ENCODE measurements at regions not wholly inside any gene's neighbourhood (a gene's known extent, or its start where the extent isn't known, plus 50 kb on each side); places are given as distances from the start of the nearest gene placed in this dataset.

DNA sequence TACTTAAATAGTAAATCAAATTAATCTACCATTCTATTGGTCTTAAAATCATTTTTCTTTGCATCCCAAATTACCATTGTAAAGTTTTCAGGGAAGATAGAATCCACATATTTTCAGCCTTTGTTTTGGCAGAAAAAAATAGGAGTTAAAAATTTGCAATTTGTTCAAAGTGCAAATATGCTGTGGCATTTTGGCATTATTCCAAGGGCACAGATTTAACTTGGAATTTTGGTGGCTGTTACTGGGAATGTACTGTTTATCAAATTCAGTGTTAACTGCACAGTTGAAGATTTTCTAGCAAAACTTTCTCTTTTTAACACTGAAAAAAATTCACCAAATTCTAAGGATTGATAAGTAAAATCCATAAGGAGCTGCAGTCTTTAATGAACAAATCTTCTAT is 151.0 kb upstream of the HDAC9 start:
- no peaks in the 10 kb centered on the region for H3K9me3 ChIP-seq
- no peak for DNase-seq
- H3K27me3 ChIP-seq: no peaks in the 10 kb centered on the region
- intact Hi-C loops (cut with DNase I): no loop called here
- ATAC-seq: no peak
- no peak overlapping the region for H3K4me3 ChIP-seq
- H3K27ac ChIP-seq: no peak overlapping the region
- no peaks in the 10 kb centered on the region for H3K36me3 ChIP-seq
- H3K4me1 ChIP-seq: no peaks in the 10 kb centered on the region
- TF ChIP-seq POLR2A (IDR thresholded peaks at IDR 0.05): no peak
- TF ChIP-seq, protein P1, sequence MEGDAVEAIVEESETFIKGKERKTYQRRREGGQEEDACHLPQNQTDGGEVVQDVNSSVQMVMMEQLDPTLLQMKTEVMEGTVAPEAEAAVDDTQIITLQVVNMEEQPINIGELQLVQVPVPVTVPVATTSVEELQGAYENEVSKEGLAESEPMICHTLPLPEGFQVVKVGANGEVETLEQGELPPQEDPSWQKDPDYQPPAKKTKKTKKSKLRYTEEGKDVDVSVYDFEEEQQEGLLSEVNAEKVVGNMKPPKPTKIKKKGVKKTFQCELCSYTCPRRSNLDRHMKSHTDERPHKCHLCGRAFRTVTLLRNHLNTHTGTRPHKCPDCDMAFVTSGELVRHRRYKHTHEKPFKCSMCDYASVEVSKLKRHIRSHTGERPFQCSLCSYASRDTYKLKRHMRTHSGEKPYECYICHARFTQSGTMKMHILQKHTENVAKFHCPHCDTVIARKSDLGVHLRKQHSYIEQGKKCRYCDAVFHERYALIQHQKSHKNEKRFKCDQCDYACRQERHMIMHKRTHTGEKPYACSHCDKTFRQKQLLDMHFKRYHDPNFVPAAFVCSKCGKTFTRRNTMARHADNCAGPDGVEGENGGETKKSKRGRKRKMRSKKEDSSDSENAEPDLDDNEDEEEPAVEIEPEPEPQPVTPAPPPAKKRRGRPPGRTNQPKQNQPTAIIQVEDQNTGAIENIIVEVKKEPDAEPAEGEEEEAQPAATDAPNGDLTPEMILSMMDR (IDR thresholded peaks at IDR 0.05): no peak

- Histone ChIP-seq H3K27me3 (no peaks in the 10 kb centered on the region), H3K4me1 (no peaks in the 10 kb centered on the region), H3K4me3 (no peak overlapping the region), H3K36me3 (no peaks in the 10 kb centered on the region), H3K9me3 (no peaks in the 10 kb centered on the region), H3K27ac (no peak overlapping the region)
- 11% methylated on average over 3 of the region's 3 CpGs for WGBS (ENCODE audit: insufficient coverage, low coverage, low lambda C conversion rate, missing lambda C conversion rate)
- DNase-seq (no peak), ATAC-seq (peak; percentile 71 to 81 (median 78))
- no peak for TF ChIP-seq POLR2A (IDR thresholded peaks at IDR 0.05)
- TF ChIP-seq, protein P1 (IDR thresholded peaks at IDR 0.05): peak; percentile 74 to 81 (median 77)
- intact Hi-C loops (cut with DNase I): no loop called here
Observed at GRCh38 chr7:18345641-18346234, 149.8 kb upstream of the HDAC9 start.

DNA sequence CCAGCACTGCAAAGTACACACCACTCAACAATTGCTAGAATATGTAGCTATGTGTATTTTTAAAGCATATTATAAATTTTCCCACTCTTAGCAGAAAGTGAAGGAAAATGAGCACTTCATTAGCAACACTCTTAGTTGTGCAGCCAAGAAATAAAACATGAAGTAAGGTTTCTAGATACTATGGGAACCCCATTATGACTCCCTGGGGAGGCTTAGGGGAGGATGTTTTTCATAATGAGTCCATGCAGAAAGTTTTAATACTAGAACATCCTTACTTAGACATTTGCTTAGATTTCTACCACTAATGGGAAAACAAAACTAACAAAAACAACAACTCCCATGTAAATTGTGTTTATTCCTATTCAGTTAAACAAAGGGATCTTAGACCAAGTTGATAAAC is 148.4 kb upstream of the HDAC9 start:
- no peak for TF ChIP-seq POLR2A (IDR thresholded peaks at IDR 0.05)
- TF ChIP-seq, protein P1 (IDR thresholded peaks at IDR 0.05): no peak

DNA sequence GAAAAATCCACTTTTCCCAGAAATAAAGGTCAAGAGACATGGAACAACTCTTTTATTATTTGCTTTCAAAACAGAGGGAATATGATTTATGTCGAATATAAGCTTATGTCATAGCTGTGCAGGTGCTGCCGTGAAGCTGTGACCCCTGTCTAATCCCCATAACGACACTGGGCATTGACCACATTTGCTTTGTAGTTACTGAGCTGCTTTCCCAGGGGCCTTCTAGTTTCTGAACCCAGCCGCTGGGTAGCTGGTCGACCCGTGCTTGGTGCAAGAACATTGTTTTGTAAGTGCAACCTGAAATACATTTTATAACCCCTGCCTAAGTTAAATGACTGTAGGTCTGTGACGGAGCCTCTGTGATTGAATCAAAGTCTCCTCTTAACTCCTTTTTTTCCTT is 144.9 kb upstream of the HDAC9 start:
- WGBS (ENCODE audit: insufficient coverage, low coverage, low lambda C conversion rate, missing lambda C conversion rate): 69% methylated on average over 7 of the region's 7 CpGs
- H3K27me3 ChIP-seq: no peaks in the 10 kb centered on the region
- no peaks in the 10 kb centered on the region for H3K4me1 ChIP-seq
- intact Hi-C loops (cut with DNase I): loop anchor here in 1 of 2 donors (10.0 kb wide), 1 partner anchor 224 kb away; no protein-coding TSS in a partner anchor
- DNase-seq: no peak
- H3K4me3 ChIP-seq: no peak overlapping the region
- H3K36me3 ChIP-seq: no peaks in the 10 kb centered on the region
- no peak for ATAC-seq
- H3K27ac ChIP-seq: no peak overlapping the region
- no peaks in the 10 kb centered on the region for H3K9me3 ChIP-seq
- TF ChIP-seq POLR2A (IDR thresholded peaks at IDR 0.05): no peak
- TF ChIP-seq, protein P1 (IDR thresholded peaks at IDR 0.05): no peak

More for the DNA sequence above, 148.4 kb upstream of the HDAC9 start:
- Histone ChIP-seq H3K27ac (no peak overlapping the region), H3K36me3 (no peaks in the 10 kb centered on the region), H3K27me3 (no peaks in the 10 kb centered on the region), H3K9me3 (no peaks in the 10 kb centered on the region), H3K4me3 (no peak overlapping the region), H3K4me1 (no peaks in the 10 kb centered on the region)
- no peak for ATAC-seq
- no peak for DNase-seq
- intact Hi-C loops (cut with DNase I): no loop called here

Measured in right lobe of liver (tissue), 6 donors.